ENCODE measurements at regions not wholly inside any gene's neighbourhood (a gene's known extent, or its start where the extent isn't known, plus 50 kb on each side); places are given as distances from the start of the nearest gene placed in this dataset.

GRCh38 chr9:88224938-88225337, 86.7 kb upstream of the SPATA31C2 start:
- no peak overlapping the region for H4K8ac ChIP-seq (ENCODE audit: low read depth, low read length)
- no CpG with 5 or more reads among the region's 6 CpGs for WGBS, 2 donors (ENCODE audit: extremely low coverage in 2 of 2, insufficient read length in 2 of 2, insufficient replicate concordance in 1 of 2)
- no peak overlapping the region for H3K4me3 ChIP-seq (ENCODE audit: low read length in 2 of 2)

DNA sequence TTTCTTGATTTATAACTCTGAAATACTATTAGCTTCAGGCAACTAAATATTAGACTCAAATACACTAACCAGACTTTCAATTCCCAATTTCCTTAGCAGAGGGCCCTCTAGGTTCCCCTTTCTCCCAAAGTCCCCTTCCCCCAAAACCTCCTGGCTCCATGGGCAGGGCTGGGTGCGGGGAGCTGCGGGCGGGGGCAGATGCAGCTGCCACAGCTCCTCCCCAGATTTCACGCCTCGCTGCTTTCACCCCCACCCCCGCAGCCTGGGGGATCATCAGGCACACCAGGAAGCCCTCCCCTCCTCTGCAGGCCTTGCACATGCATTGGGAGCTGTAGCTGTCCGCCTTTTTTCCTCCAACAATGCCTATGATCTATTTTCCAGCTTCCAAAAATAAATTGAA, 82.8 kb upstream of the SPATA31C2 start:
- no peaks in the 10 kb centered on the region for H3K36me3 ChIP-seq (replicated peaks in 1 of 2; ENCODE audit: control insufficient read depth in 2 of 2, insufficient read depth in 2 of 2, low read length in 2 of 2)
- H3K9ac ChIP-seq (ENCODE audit: low read depth, low read length, poor library complexity) = no peak overlapping the region
- WGBS, 2 donors (ENCODE audit: extremely low coverage in 2 of 2, insufficient read length in 2 of 2, insufficient replicate concordance in 1 of 2) = no CpG with 5 or more reads among the region's 7 CpGs
- H3K4me1 ChIP-seq (ENCODE audit: control insufficient read depth in 2 of 2, insufficient read depth in 1 of 2, low read depth in 1 of 2, low read length in 2 of 2) = peaks cover 0 to 5% of the 10 kb centered on the region in 2 donors
- no peak overlapping the region for H3K14ac ChIP-seq (ENCODE audit: low read length)
- H3K79me1 ChIP-seq (ENCODE audit: low read depth, low read length) = no peaks in the 10 kb centered on the region
- no peak overlapping the region for H3K27ac ChIP-seq (replicated peaks; ENCODE audit: low read length)
- no peaks in the 10 kb centered on the region for H3K27me3 ChIP-seq (ENCODE audit: control insufficient read depth in 3 of 3, insufficient read depth in 3 of 3, low read depth in 1 of 3, low read length in 3 of 3)
- H3K9me3 ChIP-seq (replicated peaks in 1 of 2; ENCODE audit: control insufficient read depth in 2 of 2, insufficient read depth in 1 of 2, low read depth in 1 of 2, low read length in 2 of 2) = peaks cover 0 to 2% of the 10 kb centered on the region in 2 donors
- no peak overlapping the region for H3K23ac ChIP-seq (ENCODE audit: low read depth, low read length, poor library complexity)
- H2BK12ac ChIP-seq (ENCODE audit: low read length) = no peak overlapping the region
- H3K4me3 ChIP-seq (ENCODE audit: low read length in 2 of 2) = no peak overlapping the region
- no peak overlapping the region for H3K4me2 ChIP-seq (ENCODE audit: insufficient read depth, low read length, poor library complexity, severe bottlenecking)
- H2BK120ac ChIP-seq (ENCODE audit: low read depth, low read length) = no peak overlapping the region
- no peak overlapping the region for H4K8ac ChIP-seq (ENCODE audit: low read depth, low read length)
- H4K91ac ChIP-seq (ENCODE audit: low read depth, low read length, poor library complexity) = no peak overlapping the region
- H2BK15ac ChIP-seq (ENCODE audit: low read length) = no peak overlapping the region
- no peak overlapping the region for H3K18ac ChIP-seq (ENCODE audit: low read length)
- H2AFZ ChIP-seq (ENCODE audit: low read length) = no peak overlapping the region
- no peak overlapping the region for H2BK5ac ChIP-seq (ENCODE audit: low read length)
- no peak overlapping the region for H3K4ac ChIP-seq (ENCODE audit: low read length)
- no peak overlapping the region for H2AK5ac ChIP-seq (ENCODE audit: low read depth, low read length)
- DNase-seq (ENCODE audit: low spot score) = no peak

More at GRCh38 chr9:88224938-88225337, 86.7 kb upstream of the SPATA31C2 start:
- H4K91ac ChIP-seq (ENCODE audit: low read depth, low read length, poor library complexity) = no peak overlapping the region
- no peaks in the 10 kb centered on the region for H3K79me1 ChIP-seq (ENCODE audit: low read depth, low read length)
- DNase-seq (ENCODE audit: low spot score) = no peak
- H2BK15ac ChIP-seq (ENCODE audit: low read length) = no peak overlapping the region
- no peak overlapping the region for H3K4ac ChIP-seq (ENCODE audit: low read length)
- H3K9ac ChIP-seq (ENCODE audit: low read depth, low read length, poor library complexity) = no peak overlapping the region
- H2BK120ac ChIP-seq (ENCODE audit: low read depth, low read length) = no peak overlapping the region
- H2AFZ ChIP-seq (ENCODE audit: low read length) = no peak overlapping the region
- no peaks in the 10 kb centered on the region for H3K36me3 ChIP-seq (replicated peaks in 1 of 2; ENCODE audit: control insufficient read depth in 2 of 2, insufficient read depth in 2 of 2, low read length in 2 of 2)
- no peaks in the 10 kb centered on the region for H3K27me3 ChIP-seq (ENCODE audit: control insufficient read depth in 3 of 3, insufficient read depth in 3 of 3, low read depth in 1 of 3, low read length in 3 of 3)
- no peak overlapping the region for H3K27ac ChIP-seq (replicated peaks; ENCODE audit: low read length)
- no peak overlapping the region for H2BK5ac ChIP-seq (ENCODE audit: low read length)
- H2BK12ac ChIP-seq (ENCODE audit: low read length) = no peak overlapping the region
- no peak overlapping the region for H3K4me2 ChIP-seq (ENCODE audit: insufficient read depth, low read length, poor library complexity, severe bottlenecking)
- H2AK5ac ChIP-seq (ENCODE audit: low read depth, low read length) = no peak overlapping the region
- H3K4me1 ChIP-seq (ENCODE audit: control insufficient read depth in 2 of 2, insufficient read depth in 1 of 2, low read depth in 1 of 2, low read length in 2 of 2) = peaks cover 0 to 3% of the 10 kb centered on the region in 2 donors
- H3K14ac ChIP-seq (ENCODE audit: low read length) = no peak overlapping the region
- H3K9me3 ChIP-seq (replicated peaks in 1 of 2; ENCODE audit: control insufficient read depth in 2 of 2, insufficient read depth in 1 of 2, low read depth in 1 of 2, low read length in 2 of 2) = no peaks in the 10 kb centered on the region
- peak overlapping the region; percentile 27 for H3K18ac ChIP-seq (ENCODE audit: low read length)
- no peak overlapping the region for H3K23ac ChIP-seq (ENCODE audit: low read depth, low read length, poor library complexity)

GRCh38 chr9:88220652-88221051, 82.4 kb upstream of the SPATA31C2 start:
- peaks cover 0 to 2% of the 10 kb centered on the region in 2 donors for H3K9me3 ChIP-seq (replicated peaks in 1 of 2; ENCODE audit: control insufficient read depth in 2 of 2, insufficient read depth in 1 of 2, low read depth in 1 of 2, low read length in 2 of 2)
- no peak overlapping the region for H2BK15ac ChIP-seq (ENCODE audit: low read length)
- H4K91ac ChIP-seq (ENCODE audit: low read depth, low read length, poor library complexity) = no peak overlapping the region
- no CpG with 5 or more reads among the region's 20 CpGs for WGBS, 2 donors (ENCODE audit: extremely low coverage in 2 of 2, insufficient read length in 2 of 2, insufficient replicate concordance in 1 of 2)
- H2BK120ac ChIP-seq (ENCODE audit: low read depth, low read length) = no peak overlapping the region
- H3K18ac ChIP-seq (ENCODE audit: low read length) = peak overlapping the region; percentile 19
- no peak overlapping the region for H2BK5ac ChIP-seq (ENCODE audit: low read length)
- H2AK5ac ChIP-seq (ENCODE audit: low read depth, low read length) = no peak overlapping the region
- H3K4me3 ChIP-seq (ENCODE audit: low read length in 2 of 2) = no peak overlapping the region
- peak overlapping the region; percentile 2 for H2BK12ac ChIP-seq (ENCODE audit: low read length)
- no peak overlapping the region for H2AFZ ChIP-seq (ENCODE audit: low read length)
- DNase-seq (ENCODE audit: low spot score) = no peak
- H3K23ac ChIP-seq (ENCODE audit: low read depth, low read length, poor library complexity) = no peak overlapping the region
- H3K14ac ChIP-seq (ENCODE audit: low read length) = no peak overlapping the region
- no peak overlapping the region for H3K9ac ChIP-seq (ENCODE audit: low read depth, low read length, poor library complexity)
- H4K8ac ChIP-seq (ENCODE audit: low read depth, low read length) = no peak overlapping the region
- peaks cover 0 to 5% of the 10 kb centered on the region in 2 donors for H3K4me1 ChIP-seq (ENCODE audit: control insufficient read depth in 2 of 2, insufficient read depth in 1 of 2, low read depth in 1 of 2, low read length in 2 of 2)
- no peak overlapping the region for H3K27ac ChIP-seq (replicated peaks; ENCODE audit: low read length)
- no peaks in the 10 kb centered on the region for H3K79me1 ChIP-seq (ENCODE audit: low read depth, low read length)
- H3K27me3 ChIP-seq (ENCODE audit: control insufficient read depth in 3 of 3, insufficient read depth in 3 of 3, low read depth in 1 of 3, low read length in 3 of 3) = no peaks in the 10 kb centered on the region
- H3K4ac ChIP-seq (ENCODE audit: low read length) = no peak overlapping the region
- no peak overlapping the region for H3K4me2 ChIP-seq (ENCODE audit: insufficient read depth, low read length, poor library complexity, severe bottlenecking)
- H3K36me3 ChIP-seq (replicated peaks in 1 of 2; ENCODE audit: control insufficient read depth in 2 of 2, insufficient read depth in 2 of 2, low read length in 2 of 2) = no peaks in the 10 kb centered on the region

DNA sequence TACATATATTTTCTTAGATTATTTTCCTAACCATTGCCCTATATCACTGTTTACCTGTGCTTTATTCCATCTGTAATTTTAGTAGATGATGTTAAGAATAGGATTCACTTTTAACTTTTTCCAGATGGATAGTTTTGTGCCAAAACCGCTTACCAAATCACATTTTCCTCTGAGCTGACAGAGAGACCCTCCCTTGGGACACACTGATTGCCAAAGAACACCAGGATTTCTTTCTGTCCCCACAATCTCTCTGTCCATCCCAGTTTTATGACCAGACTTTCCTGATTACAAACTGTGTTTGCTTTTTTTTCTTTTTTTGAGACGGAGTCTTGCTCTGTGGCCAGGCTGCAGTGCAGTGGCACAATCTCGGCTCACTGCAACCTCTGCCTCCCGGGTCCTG, 81.3 kb upstream of the SPATA31C2 start:
- H3K4me3 ChIP-seq (ENCODE audit: low read length in 2 of 2) = no peak overlapping the region
- DNase-seq (ENCODE audit: low spot score) = no peak
- no peaks in the 10 kb centered on the region for H3K79me1 ChIP-seq (ENCODE audit: low read depth, low read length)
- no peak overlapping the region for H3K4ac ChIP-seq (ENCODE audit: low read length)
- H3K4me2 ChIP-seq (ENCODE audit: insufficient read depth, low read length, poor library complexity, severe bottlenecking) = no peak overlapping the region
- no peak overlapping the region for H3K14ac ChIP-seq (ENCODE audit: low read length)
- no peak overlapping the region for H3K18ac ChIP-seq (ENCODE audit: low read length)
- H2AK5ac ChIP-seq (ENCODE audit: low read depth, low read length) = no peak overlapping the region
- no CpG with 5 or more reads among the region's 4 CpGs for WGBS, 2 donors (ENCODE audit: extremely low coverage in 2 of 2, insufficient read length in 2 of 2, insufficient replicate concordance in 1 of 2)
- no peak overlapping the region for H3K27ac ChIP-seq (replicated peaks; ENCODE audit: low read length)
- no peak overlapping the region for H2BK5ac ChIP-seq (ENCODE audit: low read length)
- H4K91ac ChIP-seq (ENCODE audit: low read depth, low read length, poor library complexity) = no peak overlapping the region
- no peaks in the 10 kb centered on the region for H3K36me3 ChIP-seq (replicated peaks in 1 of 2; ENCODE audit: control insufficient read depth in 2 of 2, insufficient read depth in 2 of 2, low read length in 2 of 2)
- H2BK12ac ChIP-seq (ENCODE audit: low read length) = no peak overlapping the region
- H3K9me3 ChIP-seq (replicated peaks in 1 of 2; ENCODE audit: control insufficient read depth in 2 of 2, insufficient read depth in 1 of 2, low read depth in 1 of 2, low read length in 2 of 2) = peaks cover 0 to 2% of the 10 kb centered on the region in 2 donors
- no peak overlapping the region for H4K8ac ChIP-seq (ENCODE audit: low read depth, low read length)
- no peak overlapping the region for H3K9ac ChIP-seq (ENCODE audit: low read depth, low read length, poor library complexity)
- H2BK15ac ChIP-seq (ENCODE audit: low read length) = no peak overlapping the region
- no peak overlapping the region for H2AFZ ChIP-seq (ENCODE audit: low read length)
- H3K27me3 ChIP-seq (ENCODE audit: control insufficient read depth in 3 of 3, insufficient read depth in 3 of 3, low read depth in 1 of 3, low read length in 3 of 3) = no peaks in the 10 kb centered on the region
- peaks cover 0 to 2% of the 10 kb centered on the region in 2 donors for H3K4me1 ChIP-seq (ENCODE audit: control insufficient read depth in 2 of 2, insufficient read depth in 1 of 2, low read depth in 1 of 2, low read length in 2 of 2)
- H2BK120ac ChIP-seq (ENCODE audit: low read depth, low read length) = no peak overlapping the region
- H3K23ac ChIP-seq (ENCODE audit: low read depth, low read length, poor library complexity) = no peak overlapping the region

Measured in neuronal stem cell (in vitro differentiated cells).